ENCODE measurements at regions not wholly inside any gene's neighbourhood (a gene's known extent, or its start where the extent isn't known, plus 50 kb on each side); places are given as distances from the start of the nearest gene placed in this dataset.
"Not testable (repeated sequence)": the region's sequence is repeated elsewhere in the genome, so short reads cannot be mapped to it uniquely, and the experiment has no call there.

- no peak for DNase-seq (ENCODE audit: low read depth in 4 of 4, low spot score in 1 of 4)
These were observed 612.3 kb downstream of the UTRN start for GRCh38 chr6:144897441-144897921.

GRCh38 chr6:144898052-144898689, 613.0 kb downstream of the UTRN start:
- DNase-seq (ENCODE audit: low read depth in 4 of 4, low spot score in 1 of 4), result no peak

- no peak for DNase-seq (ENCODE audit: low read depth in 4 of 4, low spot score in 1 of 4)
These were observed 613.6 kb downstream of the UTRN start for GRCh38 chr6:144898741-144899140.

- DNase-seq (ENCODE audit: low read depth in 4 of 4, low spot score in 1 of 4), result no peak
These were observed 614.0 kb downstream of the UTRN start for GRCh38 chr6:144899161-144899560.

- no peak for DNase-seq (ENCODE audit: low read depth in 4 of 4, low spot score in 1 of 4)
These were observed 616.3 kb downstream of the UTRN start for GRCh38 chr6:144901412-144901811.

GRCh38 chr6:144908004-144908403, 622.9 kb downstream of the UTRN start:
- no peak for DNase-seq (ENCODE audit: low read depth in 4 of 4, low spot score in 1 of 4)

GRCh38 chr6:144909753-144910285, 624.7 kb downstream of the UTRN start:
- DNase-seq (ENCODE audit: low read depth in 4 of 4, low spot score in 1 of 4), result no peak

- no peak for DNase-seq (ENCODE audit: low read depth in 4 of 4, low spot score in 1 of 4)
These were observed 626.2 kb downstream of the UTRN start for GRCh38 chr6:144911322-144911721.

- no peak for DNase-seq (ENCODE audit: low read depth in 4 of 4, low spot score in 1 of 4)
These were observed 627.3 kb downstream of the UTRN start for GRCh38 chr6:144912474-144912873.

GRCh38 chr6:144918073-144918472, 632.9 kb downstream of the UTRN start:
- DNase-seq (ENCODE audit: low read depth in 4 of 4, low spot score in 1 of 4), result no peak

- no peak for DNase-seq (ENCODE audit: low read depth in 4 of 4, low spot score in 1 of 4)
These were observed 634.4 kb downstream of the UTRN start for GRCh38 chr6:144919560-144919959.

- no peak for DNase-seq (ENCODE audit: low read depth in 4 of 4, low spot score in 1 of 4)
These were observed 635.3 kb downstream of the UTRN start for GRCh38 chr6:144920391-144920961.

- no peak for DNase-seq (ENCODE audit: low read depth in 4 of 4, low spot score in 1 of 4)
These were observed 636.3 kb downstream of the UTRN start for GRCh38 chr6:144921206-144921975.

- no peak for DNase-seq (ENCODE audit: low read depth in 4 of 4, low spot score in 1 of 4)
These were observed 637.1 kb downstream of the UTRN start for GRCh38 chr6:144922120-144922722.

- not testable (repeated sequence) for DNase-seq (ENCODE audit: low read depth in 4 of 4, low spot score in 1 of 4)
These were observed 637.8 kb downstream of the UTRN start for GRCh38 chr6:144922771-144923490.

GRCh38 chr6:144923491-144923787, 638.3 kb downstream of the UTRN start:
- DNase-seq (ENCODE audit: low read depth in 4 of 4, low spot score in 1 of 4), result not testable (repeated sequence)

GRCh38 chr6:144928847-144929246, 643.7 kb downstream of the UTRN start:
- no peak for DNase-seq (ENCODE audit: low read depth in 4 of 4, low spot score in 1 of 4)

- DNase-seq (ENCODE audit: low read depth in 4 of 4, low spot score in 1 of 4), result no peak
These were observed 644.1 kb downstream of the UTRN start for GRCh38 chr6:144929262-144929661.

GRCh38 chr6:144931172-144932035, 646.3 kb downstream of the UTRN start:
- DNase-seq (ENCODE audit: low read depth in 4 of 4, low spot score in 1 of 4), result peak in 3 of 4 experiments; percentile 1 to 4 (median 2)

GRCh38 chr6:144932621-144933020, 647.5 kb downstream of the UTRN start:
- no peak for DNase-seq (ENCODE audit: low read depth in 4 of 4, low spot score in 1 of 4)

All from stimulated activated CD4-positive, alpha-beta T cell treated with anti-CD3 and anti-CD28 coated beads, Interleukin-1b, Interleukin-23, amount 100 ng/mL, for 24 hours (primary cell).